Chondrocyte (in vitro differentiated cells): ENCODE measurements at regions not wholly inside any gene's neighbourhood (a gene's known extent, or its start where the extent isn't known, plus 50 kb on each side); places are given as distances from the start of the nearest gene placed in this dataset.

Source experiments
- DNase-seq: peaks from one replicate; pipeline ENCODE4 v3.0.0; 2021; ENCODE audit warnings: mixed read lengths, low spot score
- H3K27ac Mint-ChIP-seq: one replicate; pipeline ENCODE4 v1.8.0; 2021; ENCODE audit warnings: mild to moderate bottlenecking, moderate library complexity, mixed read lengths; ENCODE audit not compliant: unreplicated experiment
- H3K27me3 Mint-ChIP-seq: 2 replicates; pipeline ENCODE4 v1.8.0; 2021; ENCODE audit warnings: low read depth, mixed read lengths
- H3K36me3 Mint-ChIP-seq: 2 replicates; pipeline ENCODE4 v1.8.0; 2021; ENCODE audit warnings: low read depth, mixed read lengths
- H3K4me1 Mint-ChIP-seq: 2 replicates; pipeline ENCODE4 v1.8.0; 2021; ENCODE audit warnings: low read depth, mild to moderate bottlenecking, mixed read lengths
- H3K4me3 Mint-ChIP-seq: one replicate; pipeline ENCODE4 v1.8.0; 2021; ENCODE audit warnings: mild to moderate bottlenecking, moderate library complexity, mixed read lengths; ENCODE audit not compliant: unreplicated experiment
- H3K9me3 Mint-ChIP-seq: 2 replicates; pipeline ENCODE4 v1.8.0; 2021; ENCODE audit warnings: low read depth, mixed read lengths
- TF ChIP-seq, protein P1 (sequence below): fragments of 200-600 bp; sonication (generic); IDR thresholded peaks from 2 replicates; pipeline ENCODE4 v1.5.0; 2021; ENCODE audit warnings: antibody characterized with exemption, mild to moderate bottlenecking, moderate library complexity

- peaks cover 5% of the 10 kb centered on the region for H3K36me3 Mint-ChIP-seq
- no peaks in the 10 kb centered on the region for H3K27me3 Mint-ChIP-seq
- no peak overlapping the region for H3K4me3 Mint-ChIP-seq
- TF ChIP-seq, protein P1, sequence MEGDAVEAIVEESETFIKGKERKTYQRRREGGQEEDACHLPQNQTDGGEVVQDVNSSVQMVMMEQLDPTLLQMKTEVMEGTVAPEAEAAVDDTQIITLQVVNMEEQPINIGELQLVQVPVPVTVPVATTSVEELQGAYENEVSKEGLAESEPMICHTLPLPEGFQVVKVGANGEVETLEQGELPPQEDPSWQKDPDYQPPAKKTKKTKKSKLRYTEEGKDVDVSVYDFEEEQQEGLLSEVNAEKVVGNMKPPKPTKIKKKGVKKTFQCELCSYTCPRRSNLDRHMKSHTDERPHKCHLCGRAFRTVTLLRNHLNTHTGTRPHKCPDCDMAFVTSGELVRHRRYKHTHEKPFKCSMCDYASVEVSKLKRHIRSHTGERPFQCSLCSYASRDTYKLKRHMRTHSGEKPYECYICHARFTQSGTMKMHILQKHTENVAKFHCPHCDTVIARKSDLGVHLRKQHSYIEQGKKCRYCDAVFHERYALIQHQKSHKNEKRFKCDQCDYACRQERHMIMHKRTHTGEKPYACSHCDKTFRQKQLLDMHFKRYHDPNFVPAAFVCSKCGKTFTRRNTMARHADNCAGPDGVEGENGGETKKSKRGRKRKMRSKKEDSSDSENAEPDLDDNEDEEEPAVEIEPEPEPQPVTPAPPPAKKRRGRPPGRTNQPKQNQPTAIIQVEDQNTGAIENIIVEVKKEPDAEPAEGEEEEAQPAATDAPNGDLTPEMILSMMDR = no peak
- H3K4me1 Mint-ChIP-seq = peaks cover 5% of the 10 kb centered on the region
- no peak for DNase-seq
- peaks cover 9% of the 10 kb centered on the region for H3K9me3 Mint-ChIP-seq
- no peak overlapping the region for H3K27ac Mint-ChIP-seq
These were observed 121.6 kb downstream of the SOX4 start for GRCh38 chr6:21715180-21715579.

DNA sequence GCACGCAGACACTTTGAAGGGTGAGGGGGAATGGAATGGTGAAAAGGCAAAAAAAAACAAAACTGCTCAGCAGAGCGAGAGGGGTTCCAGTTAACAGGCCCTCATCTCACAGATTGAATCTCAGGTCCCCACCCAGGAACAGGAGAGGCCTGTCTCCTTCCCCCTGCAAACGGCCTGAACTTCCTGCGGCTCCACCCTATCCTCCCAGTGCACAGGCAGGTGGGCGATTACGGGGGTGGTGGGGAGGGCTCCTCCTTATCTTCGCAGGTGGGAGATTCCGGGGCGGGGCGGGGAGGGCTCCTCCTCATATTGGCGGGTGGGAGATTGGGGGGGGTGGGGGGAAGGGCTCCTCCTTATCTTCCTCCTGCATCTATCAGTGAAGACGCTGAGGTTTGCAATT is 129.0 kb downstream of the SOX4 start:
- Mint-ChIP-seq H3K27me3 (no peaks in the 10 kb centered on the region), H3K27ac (no peak overlapping the region), H3K4me1 (peaks cover 13% of the 10 kb centered on the region), H3K4me3 (no peak overlapping the region), H3K9me3 (peaks cover 11% of the 10 kb centered on the region), H3K36me3 (peaks cover 5% of the 10 kb centered on the region)
- TF ChIP-seq, protein P1 = no peak
- no peak for DNase-seq

GRCh38 chr6:21726676-21727075 is 133.1 kb downstream of the SOX4 start:
- Mint-ChIP-seq H3K4me3 (no peak overlapping the region), H3K9me3 (no peaks in the 10 kb centered on the region), H3K36me3 (no peaks in the 10 kb centered on the region), H3K27ac (peak overlapping the region; percentile 30), H3K27me3 (no peaks in the 10 kb centered on the region), H3K4me1 (peaks cover 19% of the 10 kb centered on the region)
- TF ChIP-seq, protein P1 = no peak
- no peak for DNase-seq

DNA sequence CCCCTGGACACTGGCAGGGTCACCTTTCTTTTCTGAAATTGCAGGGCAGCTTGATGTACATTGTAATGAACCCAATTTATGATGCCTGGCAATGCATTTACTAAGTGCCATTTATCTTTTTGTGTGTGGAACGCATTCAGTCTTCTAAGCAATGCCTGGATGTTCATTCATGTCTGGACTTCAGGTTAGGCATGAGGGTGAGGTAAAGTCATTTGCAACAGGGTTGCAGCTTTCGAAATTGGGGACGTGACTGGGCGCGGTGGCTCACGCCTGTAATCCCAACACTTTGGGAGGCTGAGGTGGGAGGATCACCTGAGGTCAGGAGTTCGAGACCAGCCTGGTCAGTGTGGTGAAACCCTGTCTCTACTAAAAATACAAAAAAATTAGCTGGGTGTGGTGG is 134.6 kb downstream of the SOX4 start:
- Mint-ChIP-seq H3K4me3 (no peak overlapping the region), H3K36me3 (no peaks in the 10 kb centered on the region), H3K27ac (no peak overlapping the region), H3K4me1 (peaks cover 30% of the 10 kb centered on the region), H3K27me3 (no peaks in the 10 kb centered on the region), H3K9me3 (no peaks in the 10 kb centered on the region)
- no peak for DNase-seq
- TF ChIP-seq, protein P1 = no peak

GRCh38 chr6:21729431-21729830 is 135.9 kb downstream of the SOX4 start:
- Mint-ChIP-seq H3K27me3 (no peaks in the 10 kb centered on the region), H3K4me3 (no peak overlapping the region), H3K27ac (no peak overlapping the region), H3K9me3 (no peaks in the 10 kb centered on the region), H3K36me3 (no peaks in the 10 kb centered on the region), H3K4me1 (peaks cover 42% of the 10 kb centered on the region)
- DNase-seq = no peak
- TF ChIP-seq, protein P1 = no peak
